ENCODE measurements at regions not wholly inside any gene's neighbourhood (a gene's known extent, or its start where the extent isn't known, plus 50 kb on each side); places are given as distances from the start of the nearest gene placed in this dataset.

- no TSS peak for BruUV-seq (replicated peaks)
- peaks cover 69% of the 10 kb centered on the region for H3K4me1 ChIP-seq
- no peaks in the 10 kb centered on the region for H3K27me3 ChIP-seq (replicated peaks; ENCODE audit: control insufficient read depth, insufficient read depth, low read length)
- H3K27me3 Mint-ChIP-seq (ENCODE audit: insufficient read depth, unreplicated experiment) = no peaks in the 10 kb centered on the region
- ChIA-PET POLR2A (no interaction called here), CTCF (no interaction called here)
- no peak for TF ChIP-seq CTCF (IDR thresholded peaks at IDR 0.05; ENCODE audit: insufficient read depth in 1 of 2, low read depth in 1 of 2, low read length in 1 of 2, severe bottlenecking in 1 of 2, unreplicated experiment in 1 of 2)
- H3K36me3 ChIP-seq (ENCODE audit: control insufficient read depth, insufficient read depth, low read length) = no peaks in the 10 kb centered on the region
- H3K4me3 Mint-ChIP-seq (ENCODE audit: unreplicated experiment) = peak overlapping the region; percentile 69
- H3K4me3 ChIP-seq (ENCODE audit: low read depth, low read length) = no peak overlapping the region
- no peaks in the 10 kb centered on the region for H3K9me3 Mint-ChIP-seq (ENCODE audit: unreplicated experiment)
- H3K4me1 Mint-ChIP-seq (ENCODE audit: low read depth, unreplicated experiment) = peaks cover 48% of the 10 kb centered on the region
- intact Hi-C loops (cut with micrococcal nuclease; ENCODE audit: unreplicated experiment) = no loop called here
- peaks cover 21% of the 10 kb centered on the region for H3K36me3 Mint-ChIP-seq (ENCODE audit: insufficient read depth, unreplicated experiment)
- no peaks in the 10 kb centered on the region for H3K9me3 ChIP-seq
- H3K27ac Mint-ChIP-seq (ENCODE audit: unreplicated experiment) = peak overlapping the region; percentile 95
- DNase-seq = no peak
Measured at GRCh38 chr3:124593442-124593829, 136.8 kb upstream of the UMPS start.

GRCh38 chr3:124594581-124594980 lies 135.7 kb upstream of the UMPS start:
- H3K27ac Mint-ChIP-seq (ENCODE audit: unreplicated experiment) = peak overlapping the region; percentile 95
- Histone ChIP-seq H3K27me3 (replicated peaks; ENCODE audit: control insufficient read depth, insufficient read depth, low read length) (no peaks in the 10 kb centered on the region), H3K36me3 (ENCODE audit: control insufficient read depth, insufficient read depth, low read length) (no peaks in the 10 kb centered on the region), H3K9me3 (no peaks in the 10 kb centered on the region), H3K4me3 (ENCODE audit: low read depth, low read length) (no peak overlapping the region), H3K4me1 (peaks cover 72% of the 10 kb centered on the region)
- CTCF ChIA-PET = no interaction called here
- DNase-seq = no peak
- H3K27me3 Mint-ChIP-seq (ENCODE audit: insufficient read depth, unreplicated experiment) = no peaks in the 10 kb centered on the region
- BruUV-seq (replicated peaks) = no TSS peak
- no peak for TF ChIP-seq CTCF (IDR thresholded peaks at IDR 0.05; ENCODE audit: insufficient read depth in 1 of 2, low read depth in 1 of 2, low read length in 1 of 2, severe bottlenecking in 1 of 2, unreplicated experiment in 1 of 2)
- peaks cover 50% of the 10 kb centered on the region for H3K4me1 Mint-ChIP-seq (ENCODE audit: low read depth, unreplicated experiment)
- POLR2A ChIA-PET = no interaction called here
- no peak overlapping the region for H3K4me3 Mint-ChIP-seq (ENCODE audit: unreplicated experiment)
- intact Hi-C loops (cut with micrococcal nuclease; ENCODE audit: unreplicated experiment) = no loop called here
- H3K9me3 Mint-ChIP-seq (ENCODE audit: unreplicated experiment) = no peaks in the 10 kb centered on the region
- peaks cover 12% of the 10 kb centered on the region for H3K36me3 Mint-ChIP-seq (ENCODE audit: insufficient read depth, unreplicated experiment)

GRCh38 chr3:124597273-124597672 lies 133.0 kb upstream of the UMPS start:
- intact Hi-C loops (cut with micrococcal nuclease; ENCODE audit: unreplicated experiment) = no loop called here
- POLR2A ChIA-PET = interaction anchor here (0.6 kb wide), 1 partner anchor 43 kb away, joined by 5 read pairs; no protein-coding TSS in a partner anchor
- no peak overlapping the region for H3K4me3 ChIP-seq (ENCODE audit: low read depth, low read length)
- Mint-ChIP-seq H3K27ac (ENCODE audit: unreplicated experiment) (no peak overlapping the region), H3K27me3 (ENCODE audit: insufficient read depth, unreplicated experiment) (no peaks in the 10 kb centered on the region), H3K9me3 (ENCODE audit: unreplicated experiment) (no peaks in the 10 kb centered on the region), H3K36me3 (ENCODE audit: insufficient read depth, unreplicated experiment) (peaks cover 5% of the 10 kb centered on the region), H3K4me1 (ENCODE audit: low read depth, unreplicated experiment) (peaks cover 45% of the 10 kb centered on the region), H3K4me3 (ENCODE audit: unreplicated experiment) (no peak overlapping the region)
- peaks cover 58% of the 10 kb centered on the region for H3K4me1 ChIP-seq
- no peak for DNase-seq
- H3K27me3 ChIP-seq (replicated peaks; ENCODE audit: control insufficient read depth, insufficient read depth, low read length) = no peaks in the 10 kb centered on the region
- BruUV-seq (replicated peaks) = no TSS peak
- H3K36me3 ChIP-seq (ENCODE audit: control insufficient read depth, insufficient read depth, low read length) = peaks cover 1% of the 10 kb centered on the region; the same call in 1 of the 2 replicates
- no peak for TF ChIP-seq CTCF (IDR thresholded peaks at IDR 0.05; ENCODE audit: insufficient read depth in 1 of 2, low read depth in 1 of 2, low read length in 1 of 2, severe bottlenecking in 1 of 2, unreplicated experiment in 1 of 2)
- CTCF ChIA-PET = interaction anchor here (0.5 kb wide), 1 partner anchor 90 kb away, joined by 6 read pairs; no protein-coding TSS in a partner anchor
- no peaks in the 10 kb centered on the region for H3K9me3 ChIP-seq
